HG03378 (cell line): ENCODE measurements at regions not wholly inside any gene's neighbourhood (a gene's known extent, or its start where the extent isn't known, plus 50 kb on each side); places are given as distances from the start of the nearest gene placed in this dataset.
"Not testable (repeated sequence)": the region's sequence is repeated elsewhere in the genome, so short reads cannot be mapped to it uniquely, and the experiment has no call there.

Experiments
- ATAC-seq: cut with Tn5 transposase; IDR thresholded peaks from one replicate; pipeline ENCODE4 v1.9.1; 2021; ENCODE audit warnings: mild to moderate bottlenecking, moderate library complexity; ENCODE audit not compliant: unreplicated experiment

GRCh38 chr1:4062041-4062440 is 162.0 kb upstream of the C1orf174 start:
- ATAC-seq = no peak

GRCh38 chr1:4062560-4062959 is 162.5 kb upstream of the C1orf174 start:
- no peak for ATAC-seq

GRCh38 chr1:4062992-4063391 is 162.9 kb upstream of the C1orf174 start:
- ATAC-seq = no peak

GRCh38 chr1:4063516-4063915 is 163.4 kb upstream of the C1orf174 start:
- no peak for ATAC-seq

GRCh38 chr1:4064150-4064889 is 164.2 kb upstream of the C1orf174 start:
- no peak for ATAC-seq

GRCh38 chr1:4066860-4067599 is 167.0 kb upstream of the C1orf174 start:
- no peak for ATAC-seq

- ATAC-seq = no peak
Measured at GRCh38 chr1:4068076-4068475, 168.0 kb upstream of the C1orf174 start.

- ATAC-seq = no peak
Measured at GRCh38 chr1:4071653-4072052, 171.6 kb upstream of the C1orf174 start.

GRCh38 chr1:4072481-4073153 is 172.5 kb upstream of the C1orf174 start:
- no peak for ATAC-seq

- no peak for ATAC-seq
Measured at GRCh38 chr1:4075436-4076225, 175.6 kb upstream of the C1orf174 start.

GRCh38 chr1:4076346-4076745 is 176.3 kb upstream of the C1orf174 start:
- no peak for ATAC-seq

GRCh38 chr1:4078091-4078962 is 178.3 kb upstream of the C1orf174 start:
- not testable (repeated sequence) for ATAC-seq

- no peak for ATAC-seq
Measured at GRCh38 chr1:4079815-4080214, 179.7 kb upstream of the C1orf174 start.

- no peak for ATAC-seq
Measured at GRCh38 chr1:4081806-4082711, 182.0 kb upstream of the C1orf174 start.

GRCh38 chr1:4083231-4084047 is 183.4 kb upstream of the C1orf174 start:
- ATAC-seq = no peak

GRCh38 chr1:4084048-4084431 is 184.0 kb upstream of the C1orf174 start:
- no peak for ATAC-seq

- ATAC-seq = no peak
Measured at GRCh38 chr1:4084446-4084845, 184.4 kb upstream of the C1orf174 start.

- no peak for ATAC-seq
Measured at GRCh38 chr1:4084896-4085295, 184.8 kb upstream of the C1orf174 start.
